H9 (cell line): ENCODE measurements at regions not wholly inside any gene's neighbourhood (a gene's known extent, or its start where the extent isn't known, plus 50 kb on each side); places are given as distances from the start of the nearest gene placed in this dataset.
A peak's percentile ranks its signal among the peaks of the same experiment; 100 is the strongest.

ENCODE experiments used
- DNase-seq: peaks from one replicate; pipeline ENCODE4 v3.0.0-alpha.2; 2017
- H2AFZ ChIP-seq: one replicate; pipeline ENCODE4 v1.6.1; 2013; ENCODE audit warnings: mild to moderate bottlenecking, low read length, control low read depth, moderate library complexity
- H2AK5ac ChIP-seq: 2 replicates; pipeline ENCODE4 v1.6.1; 2013; ENCODE audit warnings: low read length, control low read depth, mixed read lengths; ENCODE audit not compliant: insufficient read length
- H2BK120ac ChIP-seq: one replicate; pipeline ENCODE4 v1.6.1; 2013; ENCODE audit warnings: low read depth, mild to moderate bottlenecking, low read length, control low read depth, inconsistent platforms; ENCODE audit not compliant: poor library complexity, severe bottlenecking
- H2BK12ac ChIP-seq: 2 replicates; pipeline ENCODE4 v1.6.1; 2013; ENCODE audit warnings: low read length, control low read depth, mixed read lengths, low read depth; ENCODE audit not compliant: insufficient read length
- H2BK15ac ChIP-seq: 2 replicates; pipeline ENCODE4 v1.6.1; 2013; ENCODE audit warnings: low read depth, low read length, control low read depth
- H2BK20ac ChIP-seq: one replicate; pipeline ENCODE4 v1.6.1; 2013; ENCODE audit warnings: low read depth, mild to moderate bottlenecking, low read length, control low read depth, inconsistent platforms; ENCODE audit not compliant: poor library complexity, severe bottlenecking
- H2BK5ac ChIP-seq: 2 replicates; pipeline ENCODE4 v1.6.1; 2013; ENCODE audit warnings: low read length, control low read depth, mixed read lengths; ENCODE audit not compliant: insufficient read length
- H3K14ac ChIP-seq: 2 replicates; pipeline ENCODE4 v1.6.1; 2013; ENCODE audit warnings: low read length, control low read depth; ENCODE audit not compliant: insufficient read depth
- H3K18ac ChIP-seq: 2 replicates; pipeline ENCODE4 v1.6.1; 2013; ENCODE audit warnings: low read depth, mild to moderate bottlenecking, mixed read lengths, low read length, control low read depth; ENCODE audit not compliant: insufficient read length
- H3K23ac ChIP-seq: 2 replicates; pipeline ENCODE4 v1.6.1; 2013; ENCODE audit warnings: low read length, control low read depth, mixed read lengths, low read depth; ENCODE audit not compliant: insufficient read length
- H3K23me2 ChIP-seq: 2 replicates; pipeline ENCODE4 v1.6.1; 2013; ENCODE audit warnings: low read depth, mild to moderate bottlenecking, mixed read lengths, low read length, control low read depth; ENCODE audit not compliant: insufficient read length, poor library complexity, severe bottlenecking
- H3K27ac ChIP-seq: 2 replicates; pipeline ENCODE4 v1.5.1; 2013; ENCODE audit warnings: low read length, control low read depth, mixed read lengths, low read depth; ENCODE audit not compliant: insufficient read length
- H3K27me3 ChIP-seq: 2 replicates; pipeline ENCODE4 v1.6.1; 2013; ENCODE audit warnings: low read length, control low read depth, inconsistent platforms; ENCODE audit not compliant: insufficient read depth
- H3K4ac ChIP-seq: 2 replicates; pipeline ENCODE4 v1.6.1; 2013; ENCODE audit warnings: low read depth, mild to moderate bottlenecking, control low read depth, inconsistent platforms, low read length, moderate library complexity
- H3K4me1 ChIP-seq: 2 replicates; pipeline ENCODE4 v1.6.1; 2013; ENCODE audit warnings: low read length, control low read depth, inconsistent platforms; ENCODE audit not compliant: insufficient read depth
- H3K4me2 ChIP-seq: 2 replicates; pipeline ENCODE4 v1.6.1; 2013; ENCODE audit warnings: low read length, control low read depth, mixed read lengths; ENCODE audit not compliant: insufficient read length, insufficient read depth
- H3K56ac ChIP-seq: 2 replicates; pipeline ENCODE4 v1.6.1; 2013; ENCODE audit warnings: low read depth, mild to moderate bottlenecking, mixed read lengths, low read length, control low read depth; ENCODE audit not compliant: insufficient read length
- H3K79me1 ChIP-seq: 2 replicates; pipeline ENCODE4 v1.6.1; 2013; ENCODE audit warnings: low read depth, mild to moderate bottlenecking, moderate library complexity, low read length, control low read depth, inconsistent platforms; ENCODE audit not compliant: insufficient read depth, poor library complexity, severe bottlenecking
- H3K79me2 ChIP-seq: 2 replicates; pipeline ENCODE4 v1.6.1; 2013; ENCODE audit warnings: low read length, control low read depth, inconsistent platforms; ENCODE audit not compliant: insufficient read depth
- H3K9ac ChIP-seq: 2 replicates; pipeline ENCODE4 v1.6.1; 2013; ENCODE audit warnings: low read length, control low read depth, mixed read lengths; ENCODE audit not compliant: insufficient read length; ENCODE audit errors: extremely low read depth
- H3K9me3 ChIP-seq: one replicate; pipeline ENCODE4 v1.6.1; 2013; ENCODE audit warnings: low read depth, low read length, inconsistent platforms; ENCODE audit not compliant: control insufficient read depth
- H3T11ph ChIP-seq: one replicate; pipeline ENCODE4 v1.6.1; 2013; ENCODE audit warnings: mild to moderate bottlenecking, low read length, control low read depth, inconsistent platforms
- H4K20me1 ChIP-seq: one replicate; pipeline ENCODE4 v1.6.1; 2013; ENCODE audit not compliant: control insufficient read depth, insufficient read length, insufficient read depth
- H4K5ac ChIP-seq: 2 replicates; pipeline ENCODE4 v1.6.1; 2013; ENCODE audit warnings: low read depth, mild to moderate bottlenecking, mixed read lengths, low read length, control low read depth; ENCODE audit not compliant: insufficient read length
- H4K8ac ChIP-seq: replicated peaks from 2 replicates; pipeline ENCODE4 v1.6.1; 2013; ENCODE audit warnings: low read length, control low read depth, mixed read lengths, low read depth; ENCODE audit not compliant: insufficient read length
- H4K91ac ChIP-seq: 2 replicates; pipeline ENCODE4 v1.6.1; 2013; ENCODE audit warnings: low read depth, mild to moderate bottlenecking, moderate library complexity, mixed read lengths, low read length, control low read depth; ENCODE audit not compliant: insufficient read length
- H3K27ac Mint-ChIP-seq, 3 experiments: 2 replicates in 2 of 3; 3 replicates in 1 of 3; pipeline ENCODE4 v1.8.0; 2020 to 2021; ENCODE audit warnings: mixed read lengths in 3 of 3, mild to moderate bottlenecking in 1 of 3, moderate library complexity in 1 of 3
- H3K27me3 Mint-ChIP-seq: 2 replicates; pipeline ENCODE4 v1.8.0; 2021; ENCODE audit warnings: low read depth, mild to moderate bottlenecking, moderate library complexity, mixed read lengths
- H3K36me3 Mint-ChIP-seq, 3 experiments: 2 replicates in 2 of 3; 3 replicates in 1 of 3; pipeline ENCODE4 v1.8.0; 2020 to 2021; ENCODE audit warnings: low read depth in 3 of 3, mixed read lengths in 3 of 3; ENCODE audit not compliant: insufficient read depth in 1 of 3
- H3K4me1 Mint-ChIP-seq, 2 experiments: 2 replicates each; pipeline ENCODE4 v1.8.0; 2020; ENCODE audit warnings: mixed read lengths in 2 of 2
- H3K4me3 Mint-ChIP-seq, 2 experiments: 2 replicates in 1 of 2; 3 replicates in 1 of 2; pipeline ENCODE4 v1.8.0; 2020 to 2021; ENCODE audit warnings: mild to moderate bottlenecking in 2 of 2, mixed read lengths in 2 of 2, moderate library complexity in 1 of 2
- H3K9me3 Mint-ChIP-seq, 2 experiments: 2 replicates in 1 of 2; 3 replicates in 1 of 2; pipeline ENCODE4 v1.8.0; 2020; ENCODE audit warnings: mild to moderate bottlenecking in 2 of 2, mixed read lengths in 2 of 2, moderate library complexity in 1 of 2
- WGBS: extraction: QIAGEN DNeasy Blood & Tissue Kit; methylation state at CpG from one replicate; pipeline ENCODE4 v1.1.7; 2013; ENCODE audit warnings: missing lambda C conversion rate, low lambda C conversion rate, mixed read lengths; ENCODE audit not compliant: insufficient read length; ENCODE audit errors: extremely low coverage; 5-methylcytosine and 5-hydroxymethylcytosine counted together
- TF ChIP-seq, protein P1 (sequence below): fragments of 200-600 bp; sonication (generic); conservative IDR thresholded peaks from 3 replicates; pipeline ENCODE4 v1.8.0; 2021; ENCODE audit warnings: antibody characterized with exemption, mild to moderate bottlenecking

DNA sequence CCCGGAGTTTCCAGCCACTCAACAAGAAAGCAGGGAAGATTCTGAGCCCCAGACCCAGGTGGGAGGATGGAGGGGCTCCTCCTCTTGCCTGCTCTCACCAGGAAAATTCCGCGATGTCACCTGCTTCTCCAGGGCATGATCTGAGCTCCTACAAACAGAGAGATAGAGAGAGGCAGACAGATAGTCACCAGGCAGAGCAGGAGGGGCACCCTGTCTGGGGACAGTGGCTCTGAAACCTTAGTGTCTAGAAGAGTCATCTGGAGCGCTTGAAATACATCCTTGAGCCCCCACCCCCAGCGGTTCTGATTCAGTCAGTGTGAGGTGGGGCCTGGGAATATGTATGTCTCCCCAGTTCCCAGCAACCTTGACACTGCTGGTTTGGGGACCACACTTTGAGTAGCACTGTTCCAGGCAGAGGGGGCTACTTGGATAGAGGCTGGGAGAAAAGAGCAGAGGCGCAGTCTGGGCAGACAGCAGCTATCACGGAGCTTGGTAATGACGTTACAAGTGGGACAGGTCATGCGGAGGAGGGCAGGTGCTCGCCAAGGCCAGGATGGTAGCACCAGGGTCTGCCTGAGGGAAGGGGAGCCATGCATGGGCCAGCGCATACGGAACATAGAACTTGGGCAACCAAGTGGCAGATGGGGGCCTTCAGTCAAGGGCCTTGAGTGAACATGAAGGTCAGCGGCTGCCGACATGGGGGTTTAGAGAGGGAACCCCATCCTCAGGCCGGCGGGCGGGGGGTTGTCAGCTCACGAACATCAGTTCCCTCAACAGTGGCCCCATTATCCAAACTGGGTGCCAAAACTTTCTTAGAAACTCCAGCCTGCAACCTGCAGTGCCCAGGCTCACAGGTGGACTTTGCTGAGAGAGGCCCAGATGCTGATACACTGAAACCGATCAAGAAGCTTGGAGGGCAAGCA is 60.9 kb upstream of the MYEOV start:
- H3K9me3 Mint-ChIP-seq = no peaks in the 10 kb centered on the region; a peak in 2 of 5 replicates
- no peak overlapping the region for H4K5ac ChIP-seq
- WGBS = no CpG with 5 or more reads among the region's 19 CpGs
- H3K27me3 Mint-ChIP-seq = peaks cover 13% of the 10 kb centered on the region
- H3K4ac ChIP-seq = no peak overlapping the region
- no peak overlapping the region for H2BK5ac ChIP-seq
- H4K91ac ChIP-seq = no peak overlapping the region
- H3K9me3 ChIP-seq = no peaks in the 10 kb centered on the region
- H2BK120ac ChIP-seq = no peak overlapping the region
- H3K4me1 Mint-ChIP-seq = no peaks in the 10 kb centered on the region; a peak in 1 of 4 replicates
- no peak overlapping the region for H2BK15ac ChIP-seq
- H3K4me1 ChIP-seq = no peaks in the 10 kb centered on the region
- no peak overlapping the region for H3K4me3 Mint-ChIP-seq
- H3K36me3 Mint-ChIP-seq = no peaks in the 10 kb centered on the region
- H2BK20ac ChIP-seq = no peak overlapping the region
- no peaks in the 10 kb centered on the region for H4K20me1 ChIP-seq
- H3K23me2 ChIP-seq = no peaks in the 10 kb centered on the region
- H3K4me2 ChIP-seq = no peak overlapping the region
- H3K14ac ChIP-seq = no peak overlapping the region; the same call in 1 of the 2 replicates
- no peak overlapping the region for H2BK12ac ChIP-seq
- no peak overlapping the region for H3T11ph ChIP-seq
- TF ChIP-seq, protein P1, sequence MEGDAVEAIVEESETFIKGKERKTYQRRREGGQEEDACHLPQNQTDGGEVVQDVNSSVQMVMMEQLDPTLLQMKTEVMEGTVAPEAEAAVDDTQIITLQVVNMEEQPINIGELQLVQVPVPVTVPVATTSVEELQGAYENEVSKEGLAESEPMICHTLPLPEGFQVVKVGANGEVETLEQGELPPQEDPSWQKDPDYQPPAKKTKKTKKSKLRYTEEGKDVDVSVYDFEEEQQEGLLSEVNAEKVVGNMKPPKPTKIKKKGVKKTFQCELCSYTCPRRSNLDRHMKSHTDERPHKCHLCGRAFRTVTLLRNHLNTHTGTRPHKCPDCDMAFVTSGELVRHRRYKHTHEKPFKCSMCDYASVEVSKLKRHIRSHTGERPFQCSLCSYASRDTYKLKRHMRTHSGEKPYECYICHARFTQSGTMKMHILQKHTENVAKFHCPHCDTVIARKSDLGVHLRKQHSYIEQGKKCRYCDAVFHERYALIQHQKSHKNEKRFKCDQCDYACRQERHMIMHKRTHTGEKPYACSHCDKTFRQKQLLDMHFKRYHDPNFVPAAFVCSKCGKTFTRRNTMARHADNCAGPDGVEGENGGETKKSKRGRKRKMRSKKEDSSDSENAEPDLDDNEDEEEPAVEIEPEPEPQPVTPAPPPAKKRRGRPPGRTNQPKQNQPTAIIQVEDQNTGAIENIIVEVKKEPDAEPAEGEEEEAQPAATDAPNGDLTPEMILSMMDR = no peak
- DNase-seq = peak; percentile 18
- peak overlapping the region in 2 of 3 experiments; percentile 36 to 55; a peak in 3 of 7 replicates for H3K27ac Mint-ChIP-seq
- H3K27ac ChIP-seq = no peak overlapping the region
- no peak overlapping the region for H4K8ac ChIP-seq
- no peak overlapping the region for H3K23ac ChIP-seq
- no peak overlapping the region for H3K9ac ChIP-seq
- no peak overlapping the region for H2AK5ac ChIP-seq
- H3K79me1 ChIP-seq = no peaks in the 10 kb centered on the region
- H2AFZ ChIP-seq = no peak overlapping the region
- no peak overlapping the region for H3K18ac ChIP-seq
- no peaks in the 10 kb centered on the region for H3K79me2 ChIP-seq
- H3K27me3 ChIP-seq = no peaks in the 10 kb centered on the region
- no peak overlapping the region for H3K56ac ChIP-seq
